Hepatocyte (in vitro differentiated cells): ENCODE measurements at regions not wholly inside any gene's neighbourhood (a gene's known extent, or its start where the extent isn't known, plus 50 kb on each side); places are given as distances from the start of the nearest gene placed in this dataset.

Experiments used
- DNase-seq: peaks from one replicate; pipeline ENCODE4 v3.0.0-alpha.2; 2016; ENCODE audit warnings: low spot score
- H2AFZ ChIP-seq: fragments of 200-600 bp; sonication (generic); 2 replicates; pipeline ENCODE4 v1.6.0; 2016; ENCODE audit warnings: antibody characterized with exemption, mild to moderate bottlenecking
- H3K27ac ChIP-seq: fragments of 200-600 bp; sonication (generic); 2 replicates; pipeline ENCODE4 v1.5.1; 2016; ENCODE audit warnings: mild to moderate bottlenecking
- H3K27me3 ChIP-seq: fragments of 200-600 bp; sonication (generic); 2 replicates; pipeline ENCODE4 v1.6.1; 2016
- H3K36me3 ChIP-seq: fragments of 200-600 bp; sonication (generic); replicated peaks from 2 replicates; pipeline ENCODE4 v1.5.1; 2016; ENCODE audit warnings: low read depth; ENCODE audit not compliant: insufficient read depth
- H3K4me1 ChIP-seq: fragments of 200-600 bp; sonication (generic); 2 replicates; pipeline ENCODE4 v1.5.1; 2016; ENCODE audit warnings: mild to moderate bottlenecking, moderate library complexity; ENCODE audit not compliant: insufficient read depth
- H3K4me2 ChIP-seq: fragments of 200-600 bp; sonication (generic); 2 replicates; pipeline ENCODE4 v1.6.0; 2016
- H3K4me3 ChIP-seq: fragments of 200-600 bp; sonication (generic); 2 replicates; pipeline ENCODE4 v1.5.1; 2016; ENCODE audit warnings: mild to moderate bottlenecking
- H3K79me2 ChIP-seq: fragments of 200-600 bp; sonication (generic); 2 replicates; pipeline ENCODE4 v1.6.0; 2017; ENCODE audit warnings: mild to moderate bottlenecking
- H3K9me2 ChIP-seq: fragments of 200-600 bp; sonication (generic); replicated peaks from 2 replicates; pipeline ENCODE4 v1.6.0; 2017; ENCODE audit warnings: mild to moderate bottlenecking; ENCODE audit not compliant: insufficient read depth
- H3K9me3 ChIP-seq: fragments of 200-600 bp; sonication (generic); 2 replicates; pipeline ENCODE4 v1.5.1; 2016; ENCODE audit warnings: low read depth, mild to moderate bottlenecking
- H4K20me1 ChIP-seq: fragments of 200-600 bp; sonication (generic); 2 replicates; pipeline ENCODE4 v1.6.0; 2016; ENCODE audit warnings: mild to moderate bottlenecking; ENCODE audit not compliant: insufficient read depth, poor library complexity, severe bottlenecking
- EZH2 ChIP-seq: fragments of 200-600 bp; sonication (generic); IDR thresholded peaks from 2 replicates; pipeline ENCODE4 v1.6.1; 2016; ENCODE audit warnings: antibody characterized with exemption, mild to moderate bottlenecking, borderline replicate concordance
- EZH2phosphoT487 ChIP-seq: fragments of 200-600 bp; sonication (generic); IDR thresholded peaks from one replicate; pipeline ENCODE4 v1.6.1; 2018; ENCODE audit warnings: antibody characterized with exemption, mild to moderate bottlenecking, low read depth, moderate library complexity; ENCODE audit not compliant: unreplicated experiment, severe bottlenecking
- WGBS: methylation state at CpG from one replicate; pipeline ENCODE4 v1.1.6; 2016; ENCODE audit warnings: low lambda C conversion rate; ENCODE audit errors: missing lambda C conversion rate; 5-methylcytosine and 5-hydroxymethylcytosine counted together
- TF ChIP-seq, protein P1 (sequence below): fragments of 200-600 bp; sonication (generic); IDR thresholded peaks from 2 replicates; pipeline ENCODE4 v1.5.1; 2016; ENCODE audit warnings: antibody characterized with exemption, mild to moderate bottlenecking; ENCODE audit not compliant: poor library complexity

DNA sequence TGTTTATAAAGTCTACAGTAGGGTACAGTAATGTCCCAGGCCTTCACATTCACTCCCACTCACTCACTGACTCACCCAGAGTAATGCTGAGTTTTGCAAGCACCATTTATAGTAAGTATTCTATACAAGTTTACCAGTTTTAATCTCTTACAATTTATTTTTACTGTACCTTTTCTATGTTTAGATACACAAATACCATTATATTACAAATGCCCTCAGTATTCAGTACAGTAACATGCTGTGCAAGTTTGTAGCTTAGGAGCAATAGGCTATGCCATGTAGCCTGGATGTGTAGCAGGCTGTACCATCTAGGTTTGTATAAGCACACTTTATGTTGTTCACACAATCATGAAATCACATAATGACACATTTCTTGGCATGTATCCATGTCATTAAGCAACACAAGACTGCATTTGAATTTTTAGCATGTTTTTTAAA is 673.6 kb downstream of the CD109 start:
- Histone ChIP-seq H3K36me3 (no peaks in the 10 kb centered on the region), H3K4me3 (no peak overlapping the region), H3K27me3 (no peaks in the 10 kb centered on the region), H3K9me2 (no peaks in the 10 kb centered on the region), H4K20me1 (no peaks in the 10 kb centered on the region), H3K27ac (no peak overlapping the region), H3K79me2 (no peaks in the 10 kb centered on the region), H3K4me1 (no peaks in the 10 kb centered on the region), H3K4me2 (no peak overlapping the region), H2AFZ (no peak overlapping the region), H3K9me3 (no peaks in the 10 kb centered on the region)
- no peak for DNase-seq
- TF ChIP-seq EZH2 (no peak), EZH2phosphoT487 (no peak)
- TF ChIP-seq, protein P1, sequence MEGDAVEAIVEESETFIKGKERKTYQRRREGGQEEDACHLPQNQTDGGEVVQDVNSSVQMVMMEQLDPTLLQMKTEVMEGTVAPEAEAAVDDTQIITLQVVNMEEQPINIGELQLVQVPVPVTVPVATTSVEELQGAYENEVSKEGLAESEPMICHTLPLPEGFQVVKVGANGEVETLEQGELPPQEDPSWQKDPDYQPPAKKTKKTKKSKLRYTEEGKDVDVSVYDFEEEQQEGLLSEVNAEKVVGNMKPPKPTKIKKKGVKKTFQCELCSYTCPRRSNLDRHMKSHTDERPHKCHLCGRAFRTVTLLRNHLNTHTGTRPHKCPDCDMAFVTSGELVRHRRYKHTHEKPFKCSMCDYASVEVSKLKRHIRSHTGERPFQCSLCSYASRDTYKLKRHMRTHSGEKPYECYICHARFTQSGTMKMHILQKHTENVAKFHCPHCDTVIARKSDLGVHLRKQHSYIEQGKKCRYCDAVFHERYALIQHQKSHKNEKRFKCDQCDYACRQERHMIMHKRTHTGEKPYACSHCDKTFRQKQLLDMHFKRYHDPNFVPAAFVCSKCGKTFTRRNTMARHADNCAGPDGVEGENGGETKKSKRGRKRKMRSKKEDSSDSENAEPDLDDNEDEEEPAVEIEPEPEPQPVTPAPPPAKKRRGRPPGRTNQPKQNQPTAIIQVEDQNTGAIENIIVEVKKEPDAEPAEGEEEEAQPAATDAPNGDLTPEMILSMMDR, result no peak

DNA sequence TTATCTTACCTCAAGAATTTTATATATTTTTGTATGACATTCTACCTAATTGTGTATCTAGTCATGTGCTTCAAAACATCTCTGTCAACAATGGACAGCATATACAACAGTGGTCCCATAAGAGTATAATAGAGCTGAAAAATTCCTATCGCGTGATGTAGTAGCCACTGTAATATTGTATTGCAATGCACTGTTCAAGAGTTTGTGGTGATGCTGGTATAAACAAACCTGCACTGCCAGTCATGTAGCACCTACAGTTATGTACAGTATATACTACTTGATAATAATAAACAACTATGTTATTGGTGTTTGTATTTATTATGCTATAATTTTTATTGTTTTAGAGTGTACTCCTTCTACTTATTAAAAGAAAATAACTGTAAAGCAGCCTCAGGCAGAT is 672.7 kb downstream of the CD109 start:
- H3K9me2 ChIP-seq, result no peaks in the 10 kb centered on the region
- H3K36me3 ChIP-seq, result no peaks in the 10 kb centered on the region
- TF ChIP-seq EZH2phosphoT487, result no peak
- TF ChIP-seq EZH2, result no peak
- TF ChIP-seq, protein P1, result no peak
- H4K20me1 ChIP-seq, result no peaks in the 10 kb centered on the region
- DNase-seq, result no peak
- H3K27me3 ChIP-seq, result no peaks in the 10 kb centered on the region
- H3K27ac ChIP-seq, result no peak overlapping the region
- no peak overlapping the region for H3K4me3 ChIP-seq
- no peak overlapping the region for H2AFZ ChIP-seq
- H3K79me2 ChIP-seq, result no peaks in the 10 kb centered on the region
- H3K4me2 ChIP-seq, result no peak overlapping the region
- whole genome bisulfite sequencing, result 97% methylated on average over 2 of the region's 2 CpGs
- H3K9me3 ChIP-seq, result no peaks in the 10 kb centered on the region
- H3K4me1 ChIP-seq, result no peaks in the 10 kb centered on the region

DNA sequence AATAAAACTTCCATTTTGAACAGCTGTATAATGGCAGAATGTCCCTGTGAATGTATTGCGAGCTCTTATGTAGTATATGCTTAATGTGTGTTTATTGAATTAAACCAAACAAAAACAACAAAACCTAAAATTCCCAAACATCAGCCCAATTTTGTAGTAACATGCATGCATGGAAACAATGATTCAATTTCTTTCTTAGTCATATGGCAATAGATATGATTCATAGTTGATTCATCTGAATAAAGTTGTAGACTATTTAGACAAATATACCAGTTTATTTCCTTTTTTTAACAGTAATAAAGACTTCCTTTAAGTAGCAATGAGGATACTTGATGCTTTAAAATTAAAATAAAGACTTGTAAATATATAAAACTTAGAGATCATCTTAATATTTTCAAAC is 670.6 kb downstream of the CD109 start:
- no peaks in the 10 kb centered on the region for H3K27me3 ChIP-seq
- TF ChIP-seq, protein P1, result no peak
- no peaks in the 10 kb centered on the region for H4K20me1 ChIP-seq
- no peak overlapping the region for H3K27ac ChIP-seq
- no peaks in the 10 kb centered on the region for H3K9me2 ChIP-seq
- no peaks in the 10 kb centered on the region for H3K9me3 ChIP-seq
- 94% methylated on average over 1 of the region's 1 CpG for WGBS
- H3K4me2 ChIP-seq, result no peak overlapping the region
- no peaks in the 10 kb centered on the region for H3K4me1 ChIP-seq
- H3K79me2 ChIP-seq, result no peaks in the 10 kb centered on the region
- no peak overlapping the region for H2AFZ ChIP-seq
- no peaks in the 10 kb centered on the region for H3K36me3 ChIP-seq
- H3K4me3 ChIP-seq, result no peak overlapping the region
- DNase-seq, result no peak

DNA sequence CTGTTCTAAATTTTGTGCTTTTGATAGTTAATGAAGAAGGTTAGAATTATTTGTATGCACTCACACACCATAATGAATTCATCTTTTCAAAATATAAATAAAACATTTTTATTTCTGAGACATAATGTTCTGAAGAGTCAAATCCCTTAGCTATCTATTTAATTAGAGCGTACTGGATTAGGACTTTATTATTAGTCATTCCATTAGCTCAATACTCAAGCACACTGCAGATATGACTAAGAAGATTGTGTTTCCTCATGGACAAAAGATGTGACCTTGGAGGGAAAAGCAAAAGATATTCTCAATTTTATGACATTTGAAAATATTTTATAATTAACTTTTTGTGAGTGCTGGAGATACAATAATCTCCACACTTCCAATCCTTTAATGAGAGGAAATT is 666.4 kb downstream of the CD109 start:
- no peak for DNase-seq
- no peak overlapping the region for H3K4me3 ChIP-seq
- H3K27ac ChIP-seq, result no peak overlapping the region
- no peak overlapping the region for H3K4me2 ChIP-seq
- WGBS, result 88% methylated on average over 1 of the region's 1 CpG
- TF ChIP-seq EZH2, result no peak
- TF ChIP-seq, protein P1, result no peak
- TF ChIP-seq EZH2phosphoT487, result no peak
- no peaks in the 10 kb centered on the region for H3K9me3 ChIP-seq
- no peaks in the 10 kb centered on the region for H3K79me2 ChIP-seq
- H3K36me3 ChIP-seq, result no peaks in the 10 kb centered on the region
- H3K4me1 ChIP-seq, result no peaks in the 10 kb centered on the region
- no peaks in the 10 kb centered on the region for H3K27me3 ChIP-seq
- no peaks in the 10 kb centered on the region for H4K20me1 ChIP-seq
- H2AFZ ChIP-seq, result no peak overlapping the region
- H3K9me2 ChIP-seq, result no peaks in the 10 kb centered on the region
